Mesenchymal stem cell (in vitro differentiated cells and primary cell): ENCODE measurements at regions not wholly inside any gene's neighbourhood (a gene's known extent, or its start where the extent isn't known, plus 50 kb on each side); places are given as distances from the start of the nearest gene placed in this dataset.

ENCODE experiments used
- DNase-seq: peaks from one replicate; pipeline ENCODE4 v3.0.0-alpha.2; 2013
- H2AFZ ChIP-seq: one replicate; pipeline ENCODE4 v1.6.1; 2013; ENCODE audit warnings: low read depth, mild to moderate bottlenecking, control low read depth, inconsistent platforms, low read length, moderate library complexity
- H2AK5ac ChIP-seq: 2 replicates; pipeline ENCODE4 v1.6.1; 2013; ENCODE audit warnings: low read length, moderate library complexity, mild to moderate bottlenecking, inconsistent platforms; ENCODE audit not compliant: severe bottlenecking
- H2BK120ac ChIP-seq: one replicate; pipeline ENCODE4 v1.6.1; 2013; ENCODE audit warnings: low read depth, mild to moderate bottlenecking, inconsistent platforms, low read length, moderate library complexity
- H2BK12ac ChIP-seq, 2 experiments: one replicate each; pipeline ENCODE4 v1.6.1; 2013; ENCODE audit warnings: inconsistent platforms in 2 of 2, low read length in 2 of 2, mild to moderate bottlenecking in 2 of 2, moderate library complexity in 2 of 2, control low read depth in 1 of 2
- H2BK15ac ChIP-seq: one replicate; pipeline ENCODE4 v1.6.1; 2013; ENCODE audit warnings: mild to moderate bottlenecking, low read depth, inconsistent platforms; ENCODE audit not compliant: poor library complexity, severe bottlenecking
- H2BK5ac ChIP-seq: 2 replicates; pipeline ENCODE4 v1.6.1; 2013; ENCODE audit warnings: low read depth, mild to moderate bottlenecking, low read length, control low read depth, inconsistent platforms; ENCODE audit not compliant: poor library complexity, severe bottlenecking
- H3K14ac ChIP-seq, 2 experiments: one replicate each; pipeline ENCODE4 v1.6.1; 2013; ENCODE audit warnings: inconsistent platforms in 2 of 2, low read length in 2 of 2, control low read depth in 1 of 2, mild to moderate bottlenecking in 1 of 2, moderate library complexity in 1 of 2
- H3K18ac ChIP-seq, 2 experiments: one replicate each; pipeline ENCODE4 v1.6.1; 2013; ENCODE audit warnings: inconsistent platforms in 2 of 2, low read length in 2 of 2, control low read depth in 1 of 2, low read depth in 1 of 2, mild to moderate bottlenecking in 1 of 2
- H3K23ac ChIP-seq, 2 experiments: one replicate each; pipeline ENCODE4 v1.6.1; 2013; ENCODE audit warnings: inconsistent platforms in 2 of 2, low read length in 2 of 2, mild to moderate bottlenecking in 2 of 2, moderate library complexity in 2 of 2, control low read depth in 1 of 2
- H3K27ac ChIP-seq: 2 replicates; pipeline ENCODE4 v1.5.1; 2013; ENCODE audit warnings: mild to moderate bottlenecking, moderate library complexity, low read length, control low read depth, inconsistent platforms; ENCODE audit not compliant: poor library complexity, severe bottlenecking
- H3K27me3 ChIP-seq, 2 experiments: 2 replicates each; pipeline versions ENCODE4 v1.6.1 to v1.7.0; 2013; ENCODE audit warnings: low read length in 2 of 2, mild to moderate bottlenecking in 2 of 2, moderate library complexity in 2 of 2, control low read depth in 1 of 2, inconsistent platforms in 1 of 2; ENCODE audit not compliant: control insufficient read depth in 1 of 2, insufficient read depth in 1 of 2
- H3K36me3 ChIP-seq, 2 experiments: 2 replicates each; pipeline versions ENCODE4 v1.6.1 to v1.7.0; 2013; ENCODE audit warnings: low read length in 2 of 2, control low read depth in 1 of 2, inconsistent platforms in 1 of 2, low read depth in 1 of 2, mild to moderate bottlenecking in 1 of 2; ENCODE audit not compliant: insufficient read depth in 2 of 2, control insufficient read depth in 1 of 2
- H3K4ac ChIP-seq, 2 experiments: one replicate each; pipeline ENCODE4 v1.6.1; 2013; ENCODE audit warnings: inconsistent platforms in 2 of 2, low read length in 2 of 2, mild to moderate bottlenecking in 2 of 2, moderate library complexity in 2 of 2, control low read depth in 1 of 2, low read depth in 1 of 2
- H3K4me1 ChIP-seq: 2 replicates; pipeline ENCODE4 v1.6.1; 2013; ENCODE audit warnings: low read depth, low read length, control low read depth; ENCODE audit not compliant: control insufficient read depth, insufficient read depth
- H3K4me2 ChIP-seq: 2 replicates; pipeline ENCODE4 v1.6.1; 2013; ENCODE audit warnings: low read length, mild to moderate bottlenecking, inconsistent platforms; ENCODE audit not compliant: poor library complexity, severe bottlenecking
- H3K4me3 ChIP-seq, 2 experiments: 2 replicates each; pipeline versions ENCODE4 v1.5.1 to v1.7.0; 2013; ENCODE audit warnings: low read length in 2 of 2, mild to moderate bottlenecking in 2 of 2, control low read depth in 1 of 2, low read depth in 1 of 2; ENCODE audit not compliant: insufficient read depth in 1 of 2
- H3K79me1 ChIP-seq: replicated peaks from 2 replicates; pipeline ENCODE4 v1.6.1; 2013; ENCODE audit warnings: mild to moderate bottlenecking, control low read depth, low read length, inconsistent platforms; ENCODE audit not compliant: poor library complexity, severe bottlenecking
- H3K9ac ChIP-seq: 2 replicates; pipeline ENCODE4 v1.7.0; 2013; ENCODE audit warnings: mild to moderate bottlenecking, low read length, moderate library complexity
- H3K9me3 ChIP-seq: 2 replicates; pipeline ENCODE4 v1.7.0; 2013; ENCODE audit warnings: mild to moderate bottlenecking, low read length; ENCODE audit not compliant: control insufficient read depth
- H4K8ac ChIP-seq: one replicate; pipeline ENCODE4 v1.6.1; 2013; ENCODE audit warnings: inconsistent platforms, mild to moderate bottlenecking, low read length, moderate library complexity
- H4K91ac ChIP-seq: one replicate; pipeline ENCODE4 v1.6.1; 2013; ENCODE audit warnings: mild to moderate bottlenecking, low read length, inconsistent platforms
- WGBS: methylation state at CpG from one replicate; pipeline ENCODE4 v1.1.7; 2013; ENCODE audit warnings: mixed read lengths; 5-methylcytosine and 5-hydroxymethylcytosine counted together

DNA sequence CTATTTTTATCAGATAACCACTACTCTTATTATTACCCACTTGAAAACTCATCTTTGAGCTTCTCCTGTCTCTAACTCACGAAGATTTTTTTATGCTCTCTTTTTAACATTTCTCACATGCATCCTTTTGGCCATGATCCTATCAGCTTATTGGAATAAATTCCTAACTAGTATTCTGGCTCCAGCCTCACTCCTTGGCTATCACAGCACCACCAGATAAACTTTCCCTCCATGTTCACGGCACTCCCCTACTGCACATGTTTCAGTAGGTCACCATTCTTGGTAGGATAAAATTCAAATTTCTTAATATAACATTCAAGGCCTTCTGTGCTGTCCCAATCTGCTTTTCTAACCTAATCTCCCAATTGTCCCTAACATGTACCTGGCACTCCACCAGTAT is 186.6 kb upstream of the UBASH3B start:
- DNase-seq = no peak
- H3K4me3 ChIP-seq = no peak overlapping the region
- 70% methylated on average over 2 of the region's 2 CpGs for WGBS

GRCh38 chr11:122463530-122463929 is 192.0 kb upstream of the UBASH3B start:
- no peak overlapping the region for H3K18ac ChIP-seq
- H2AK5ac ChIP-seq = no peak overlapping the region
- H4K8ac ChIP-seq = no peak overlapping the region
- H3K23ac ChIP-seq = no peak overlapping the region
- no peak for DNase-seq
- H3K27me3 ChIP-seq = no peaks in the 10 kb centered on the region
- no peak overlapping the region for H2AFZ ChIP-seq
- no peak overlapping the region for H2BK12ac ChIP-seq
- H3K4ac ChIP-seq = no peak overlapping the region
- no peak overlapping the region for H3K14ac ChIP-seq
- H3K27ac ChIP-seq = no peak overlapping the region
- H2BK120ac ChIP-seq = no peak overlapping the region
- H4K91ac ChIP-seq = no peak overlapping the region
- no peak overlapping the region for H2BK15ac ChIP-seq
- H2BK5ac ChIP-seq = no peak overlapping the region
- H3K9me3 ChIP-seq = peaks cover 60% of the 10 kb centered on the region
- H3K4me2 ChIP-seq = no peak overlapping the region
- no peaks in the 10 kb centered on the region for H3K4me1 ChIP-seq
- H3K9ac ChIP-seq = no peak overlapping the region
- H3K4me3 ChIP-seq = no peak overlapping the region
- no peaks in the 10 kb centered on the region for H3K36me3 ChIP-seq
- no peaks in the 10 kb centered on the region for H3K79me1 ChIP-seq

More for the DNA sequence above, 186.6 kb upstream of the UBASH3B start:
- no peak overlapping the region for H3K14ac ChIP-seq
- H3K23ac ChIP-seq = no peak overlapping the region
- H3K9ac ChIP-seq = no peak overlapping the region
- no peaks in the 10 kb centered on the region for H3K27me3 ChIP-seq
- peaks cover 27% of the 10 kb centered on the region for H3K9me3 ChIP-seq
- H2AK5ac ChIP-seq = no peak overlapping the region
- H3K27ac ChIP-seq = no peak overlapping the region
- no peaks in the 10 kb centered on the region for H3K36me3 ChIP-seq
- H3K79me1 ChIP-seq = no peaks in the 10 kb centered on the region
- H3K4ac ChIP-seq = no peak overlapping the region
- no peak overlapping the region for H2BK120ac ChIP-seq
- no peak overlapping the region for H3K4me2 ChIP-seq
- no peak overlapping the region for H4K8ac ChIP-seq
- H4K91ac ChIP-seq = no peak overlapping the region
- no peaks in the 10 kb centered on the region for H3K4me1 ChIP-seq
- no peak overlapping the region for H2BK5ac ChIP-seq
- no peak overlapping the region for H2AFZ ChIP-seq
- H2BK12ac ChIP-seq = no peak overlapping the region
- no peak overlapping the region for H3K18ac ChIP-seq
- H2BK15ac ChIP-seq = no peak overlapping the region

DNA sequence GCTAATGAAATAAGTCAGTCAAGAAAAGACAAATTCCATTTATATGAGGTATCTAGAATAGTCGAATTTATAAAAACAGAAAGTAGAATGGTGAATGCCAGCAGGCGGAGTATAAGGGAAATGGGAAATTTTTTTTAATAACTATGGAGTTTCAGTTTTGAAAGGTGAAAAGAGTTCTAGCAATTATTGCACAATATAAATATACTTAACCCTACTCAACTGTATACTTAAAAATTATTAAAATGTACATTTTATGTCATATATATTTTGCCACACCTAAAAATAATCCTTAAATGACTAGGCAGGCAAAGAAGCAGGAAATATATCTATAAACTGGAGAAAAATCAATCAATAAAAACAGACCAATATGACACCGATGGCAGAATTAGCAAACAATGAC is 196.5 kb upstream of the UBASH3B start:
- Histone ChIP-seq H3K9me3 (peaks cover 39% of the 10 kb centered on the region), H3K79me1 (no peaks in the 10 kb centered on the region), H2BK5ac (no peak overlapping the region), H3K14ac (no peak overlapping the region), H3K9ac (no peak overlapping the region), H3K4me2 (no peak overlapping the region), H3K4ac (no peak overlapping the region), H3K4me1 (no peaks in the 10 kb centered on the region), H3K18ac (no peak overlapping the region), H3K4me3 (no peak overlapping the region), H3K23ac (no peak overlapping the region), H3K27ac (no peak overlapping the region), H4K91ac (no peak overlapping the region), H2BK120ac (no peak overlapping the region), H2BK15ac (no peak overlapping the region), H3K36me3 (no peaks in the 10 kb centered on the region), H4K8ac (no peak overlapping the region), H3K27me3 (no peaks in the 10 kb centered on the region), H2BK12ac (no peak overlapping the region), H2AK5ac (no peak overlapping the region), H2AFZ (no peak overlapping the region)
- whole genome bisulfite sequencing = no CpG with 5 or more reads among the region's 3 CpGs
- no peak for DNase-seq

DNA sequence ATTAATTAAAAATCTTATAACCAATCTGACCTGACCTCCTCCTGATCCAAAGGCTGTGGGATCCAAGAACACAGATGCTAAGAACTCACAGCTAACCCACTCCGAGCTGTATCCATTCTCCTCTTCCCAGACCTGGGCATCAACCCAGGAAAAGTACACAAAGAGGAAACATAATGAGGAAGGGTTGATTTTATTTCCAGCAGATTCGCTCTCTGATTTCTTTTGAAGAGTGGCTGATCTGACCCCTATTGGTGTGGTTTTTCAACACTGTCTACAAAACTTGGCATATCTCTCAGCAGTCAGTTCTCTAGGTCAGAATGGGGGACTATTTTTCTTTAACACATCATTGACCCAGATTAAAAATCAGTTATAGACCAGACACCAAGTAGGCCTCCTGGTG is 201.9 kb upstream of the UBASH3B start:
- no peak overlapping the region for H2BK5ac ChIP-seq
- WGBS = 80% methylated on average over 2 of the region's 2 CpGs

More for the DNA sequence above, 201.9 kb upstream of the UBASH3B start:
- Histone ChIP-seq H3K14ac (no peak overlapping the region), H3K4me2 (no peak overlapping the region), H2BK120ac (no peak overlapping the region), H3K18ac (no peak overlapping the region), H4K8ac (no peak overlapping the region), H2BK12ac (no peak overlapping the region), H2BK15ac (no peak overlapping the region), H3K9ac (no peak overlapping the region), H3K79me1 (no peaks in the 10 kb centered on the region), H2AFZ (no peak overlapping the region), H3K9me3 (peaks cover 6% of the 10 kb centered on the region), H3K4me3 (no peak overlapping the region), H4K91ac (no peak overlapping the region), H3K27ac (no peak overlapping the region), H3K4me1 (no peaks in the 10 kb centered on the region), H3K27me3 (no peaks in the 10 kb centered on the region), H3K36me3 (no peaks in the 10 kb centered on the region), H3K4ac (no peak overlapping the region), H2AK5ac (no peak overlapping the region), H3K23ac (no peak overlapping the region)
- no peak for DNase-seq
